HG03354 (cell line): ENCODE measurements at regions not wholly inside any gene's neighbourhood (a gene's known extent, or its start where the extent isn't known, plus 50 kb on each side); places are given as distances from the start of the nearest gene placed in this dataset.

Experiments used
- ATAC-seq: cut with Tn5 transposase; IDR thresholded peaks from one replicate; pipeline ENCODE4 v1.9.1; 2021; ENCODE audit warnings: mild to moderate bottlenecking; ENCODE audit not compliant: unreplicated experiment, poor library complexity, severe bottlenecking

- no peak for ATAC-seq
These were observed 315.0 kb downstream of the PPP1R2C start for GRCh38 chrX:42462917-42463316.

- ATAC-seq, result no peak
These were observed 317.3 kb downstream of the PPP1R2C start for GRCh38 chrX:42460706-42461105.

- no peak for ATAC-seq
These were observed 318.2 kb downstream of the PPP1R2C start for GRCh38 chrX:42459735-42460134.

- ATAC-seq, result no peak
These were observed 321.7 kb downstream of the PPP1R2C start for GRCh38 chrX:42456176-42456700.

GRCh38 chrX:42450228-42450627 is 327.7 kb downstream of the PPP1R2C start:
- ATAC-seq, result no peak

- no peak for ATAC-seq
These were observed 334.7 kb downstream of the PPP1R2C start for GRCh38 chrX:42443267-42443666.

- no peak for ATAC-seq
These were observed 335.2 kb downstream of the PPP1R2C start for GRCh38 chrX:42442745-42443144.

GRCh38 chrX:42437211-42437610 is 340.8 kb downstream of the PPP1R2C start:
- ATAC-seq, result no peak

GRCh38 chrX:42434458-42435166 is 343.4 kb downstream of the PPP1R2C start:
- no peak for ATAC-seq

- no peak for ATAC-seq
These were observed 345.4 kb downstream of the PPP1R2C start for GRCh38 chrX:42432552-42432951.

GRCh38 chrX:42422961-42423360 is 355.0 kb downstream of the PPP1R2C start:
- no peak for ATAC-seq

GRCh38 chrX:42420426-42420825 is 357.5 kb downstream of the PPP1R2C start:
- no peak for ATAC-seq

- no peak for ATAC-seq
These were observed 362.3 kb downstream of the PPP1R2C start for GRCh38 chrX:42415636-42416035.

GRCh38 chrX:42414057-42414456 is 363.9 kb downstream of the PPP1R2C start:
- no peak for ATAC-seq

- no peak for ATAC-seq
These were observed 378.3 kb downstream of the PPP1R2C start for GRCh38 chrX:42399632-42400024.

GRCh38 chrX:42398967-42399631 is 378.9 kb downstream of the PPP1R2C start:
- ATAC-seq, result no peak

GRCh38 chrX:42396136-42396535 is 381.8 kb downstream of the PPP1R2C start:
- no peak for ATAC-seq

GRCh38 chrX:42392846-42393245 is 385.1 kb downstream of the PPP1R2C start:
- no peak for ATAC-seq

GRCh38 chrX:42386681-42387080 is 391.3 kb downstream of the PPP1R2C start:
- no peak for ATAC-seq

GRCh38 chrX:42385730-42386129 is 392.2 kb downstream of the PPP1R2C start:
- no peak for ATAC-seq

GRCh38 chrX:42384956-42385355 is 393.0 kb downstream of the PPP1R2C start:
- no peak for ATAC-seq
